GM23248 (cell line): ENCODE measurements at regions not wholly inside any gene's neighbourhood (a gene's known extent, or its start where the extent isn't known, plus 50 kb on each side); places are given as distances from the start of the nearest gene placed in this dataset.
A peak's percentile ranks its signal among the peaks of the same experiment; 100 is the strongest.

Source experiments
- DNase-seq: peaks from one replicate; pipeline ENCODE4 v3.0.0-alpha.2; 2015
- H2AFZ ChIP-seq: fragments of 200-600 bp; sonication (generic); 2 replicates; pipeline ENCODE4 v1.6.1; 2016; ENCODE audit warnings: antibody characterized with exemption
- H3F3A ChIP-seq: fragments of 200-600 bp; sonication (generic); 2 replicates; pipeline ENCODE4 v1.6.1; 2016; ENCODE audit warnings: mild to moderate bottlenecking, antibody characterized with exemption, mixed run types; ENCODE audit not compliant: insufficient read depth
- H3K27ac ChIP-seq: fragments of 200-600 bp; sonication (generic); 2 replicates; pipeline ENCODE4 v1.5.1; 2016; ENCODE audit warnings: mild to moderate bottlenecking
- H3K27me3 ChIP-seq: fragments of 200-600 bp; sonication (generic); replicated peaks from 2 replicates; pipeline ENCODE4 v1.6.1; 2016; ENCODE audit warnings: mild to moderate bottlenecking; ENCODE audit not compliant: insufficient read depth
- H3K36me3 ChIP-seq: fragments of 200-600 bp; sonication (generic); 2 replicates; pipeline ENCODE4 v1.6.1; 2016; ENCODE audit warnings: low read depth, mild to moderate bottlenecking
- H3K4me1 ChIP-seq: fragments of 200-600 bp; sonication (generic); 2 replicates; pipeline ENCODE4 v1.6.1; 2016; ENCODE audit warnings: mild to moderate bottlenecking; ENCODE audit not compliant: insufficient read depth
- H3K4me2 ChIP-seq: fragments of 200-600 bp; sonication (generic); one replicate; pipeline ENCODE4 v1.6.1; 2016; ENCODE audit warnings: mild to moderate bottlenecking; ENCODE audit not compliant: unreplicated experiment
- H3K4me3 ChIP-seq: fragments of 200-600 bp; sonication (generic); 2 replicates; pipeline ENCODE4 v1.5.1; 2016; ENCODE audit warnings: mild to moderate bottlenecking
- H3K79me2 ChIP-seq: fragments of 200-600 bp; sonication (generic); 2 replicates; pipeline ENCODE4 v1.6.1; 2016; ENCODE audit warnings: mild to moderate bottlenecking; ENCODE audit not compliant: insufficient read depth
- H3K9ac ChIP-seq: fragments of 200-600 bp; sonication (generic); 2 replicates; pipeline ENCODE4 v1.6.1; 2016; ENCODE audit warnings: mild to moderate bottlenecking
- H3K9me2 ChIP-seq: fragments of 200-600 bp; sonication (generic); 2 replicates; pipeline ENCODE4 v1.6.1; 2016; ENCODE audit warnings: mixed run types, mild to moderate bottlenecking, moderate library complexity; ENCODE audit not compliant: insufficient read depth
- H3K9me3 ChIP-seq: fragments of 200-600 bp; sonication (generic); one replicate; pipeline ENCODE4 v1.6.1; 2017; ENCODE audit warnings: low read depth
- H4K20me1 ChIP-seq: fragments of 200-600 bp; sonication (generic); 2 replicates; pipeline ENCODE4 v1.6.0; 2016; ENCODE audit not compliant: insufficient read depth
- EZH2 ChIP-seq: fragments of 200-600 bp; sonication (generic); IDR thresholded peaks from 2 replicates; pipeline ENCODE4 v1.6.1; 2018; ENCODE audit warnings: antibody characterized with exemption, mild to moderate bottlenecking; ENCODE audit not compliant: insufficient read depth, poor library complexity, severe bottlenecking
- EZH2phosphoT487 ChIP-seq: fragments of 200-600 bp; sonication (generic); IDR thresholded peaks from 2 replicates; pipeline ENCODE4 v1.6.1; 2018; ENCODE audit warnings: antibody characterized with exemption, moderate library complexity, mild to moderate bottlenecking, low read depth; ENCODE audit not compliant: insufficient read depth
- WGBS, 2 experiments: methylation state at CpG; one replicate each; pipeline ENCODE4 v1.1.6; 2015 to 2017; ENCODE audit warnings: low lambda C conversion rate in 2 of 2, low coverage in 1 of 2; ENCODE audit errors: missing lambda C conversion rate in 2 of 2; 5-methylcytosine and 5-hydroxymethylcytosine counted together
- in situ Hi-C: fragments of 300-500 bp; cut with MboI; formaldehyde crosslinking; loops from 2 replicates; pipeline ENCODE4 v1.15.0; 2020

DNA sequence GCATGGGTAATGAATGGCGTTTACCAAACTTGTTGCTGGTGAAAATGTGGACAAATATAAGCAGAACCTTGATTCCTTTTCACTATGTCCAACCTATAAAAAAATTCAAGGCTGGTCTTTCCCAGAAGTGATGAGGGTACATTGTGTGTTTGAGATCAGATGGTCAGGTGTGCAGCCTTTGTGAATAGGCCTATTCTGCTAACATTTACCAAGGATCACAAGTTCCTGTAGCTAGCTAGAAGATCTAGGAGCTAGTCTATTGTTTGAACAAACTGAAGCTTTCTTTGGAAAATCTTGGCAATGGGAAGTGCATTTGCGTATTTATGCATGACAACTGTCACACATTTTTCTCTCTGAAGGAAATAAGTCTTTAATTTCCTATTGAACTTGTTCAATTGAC is 489.6 kb downstream of the KLF5 start:
- H3K79me2 ChIP-seq, result no peaks in the 10 kb centered on the region
- H3K4me3 ChIP-seq, result no peak overlapping the region
- no peak for TF ChIP-seq EZH2
- no peak for TF ChIP-seq EZH2phosphoT487
- no peak overlapping the region for H3K9ac ChIP-seq
- H3K4me1 ChIP-seq, result no peaks in the 10 kb centered on the region
- no peaks in the 10 kb centered on the region for H4K20me1 ChIP-seq
- no peak for DNase-seq
- H3K36me3 ChIP-seq, result no peaks in the 10 kb centered on the region
- WGBS, 2 experiments, result 13 to 16% methylated on average over 2 of the region's 2 CpGs
- in situ Hi-C loops, result no loop called here
- no peaks in the 10 kb centered on the region for H3K9me3 ChIP-seq
- no peaks in the 10 kb centered on the region for H3F3A ChIP-seq
- H3K4me2 ChIP-seq, result no peak overlapping the region
- H3K27me3 ChIP-seq, result peaks cover 16% of the 10 kb centered on the region
- no peak overlapping the region for H3K27ac ChIP-seq
- H3K9me2 ChIP-seq, result no peaks in the 10 kb centered on the region
- H2AFZ ChIP-seq, result no peak overlapping the region

DNA sequence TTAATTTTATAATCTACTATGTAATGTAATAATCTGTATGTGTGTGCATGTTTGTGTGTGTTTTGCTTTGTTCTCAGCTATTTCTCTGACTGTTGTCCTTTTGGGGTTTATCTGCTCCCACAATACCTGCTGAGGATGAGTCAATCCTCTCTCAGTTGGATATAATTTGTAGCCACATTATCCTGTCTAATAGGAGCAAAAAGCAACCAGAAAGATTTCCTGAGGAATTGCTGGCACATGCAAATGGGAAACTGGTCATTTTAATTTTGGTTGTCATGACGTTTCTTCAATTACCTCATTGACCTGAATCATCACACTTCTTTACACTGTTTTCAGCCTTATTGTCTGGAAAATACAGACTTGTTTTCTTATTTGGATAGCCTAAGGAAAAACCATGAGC is 488.4 kb downstream of the KLF5 start:
- TF ChIP-seq EZH2, result no peak
- TF ChIP-seq EZH2phosphoT487, result no peak
- no peak overlapping the region for H3K9ac ChIP-seq
- H3F3A ChIP-seq, result no peaks in the 10 kb centered on the region
- H3K4me3 ChIP-seq, result no peak overlapping the region
- H3K79me2 ChIP-seq, result no peaks in the 10 kb centered on the region
- H3K4me1 ChIP-seq, result no peaks in the 10 kb centered on the region
- H3K9me3 ChIP-seq, result no peaks in the 10 kb centered on the region
- in situ Hi-C loops, result no loop called here
- H3K27me3 ChIP-seq, result peaks cover 10% of the 10 kb centered on the region
- H2AFZ ChIP-seq, result no peak overlapping the region
- no peak overlapping the region for H3K27ac ChIP-seq
- no peak for DNase-seq
- H3K36me3 ChIP-seq, result no peaks in the 10 kb centered on the region
- H4K20me1 ChIP-seq, result no peaks in the 10 kb centered on the region
- no peaks in the 10 kb centered on the region for H3K9me2 ChIP-seq
- H3K4me2 ChIP-seq, result no peak overlapping the region
- WGBS, 2 experiments, result 18 to 21% methylated on average over 1 of the region's 1 CpG

- TF ChIP-seq EZH2phosphoT487, result no peak
- TF ChIP-seq EZH2, result no peak
Measured at GRCh38 chr13:73544175-73544574, 485.4 kb downstream of the KLF5 start.

GRCh38 chr13:73542446-73542845 is 483.6 kb downstream of the KLF5 start:
- Histone ChIP-seq H4K20me1 (no peaks in the 10 kb centered on the region), H3K79me2 (no peaks in the 10 kb centered on the region), H3K27ac (no peak overlapping the region), H3K36me3 (no peaks in the 10 kb centered on the region), H3K9me3 (no peaks in the 10 kb centered on the region), H3K4me1 (no peaks in the 10 kb centered on the region), H3K9ac (no peak overlapping the region), H3K4me2 (no peak overlapping the region), H3K27me3 (no peaks in the 10 kb centered on the region), H3K9me2 (no peaks in the 10 kb centered on the region), H2AFZ (no peak overlapping the region), H3K4me3 (no peak overlapping the region), H3F3A (no peaks in the 10 kb centered on the region)
- TF ChIP-seq EZH2 (no peak), EZH2phosphoT487 (no peak)
- in situ Hi-C loops, result no loop called here
- DNase-seq, result no peak

More at GRCh38 chr13:73544175-73544574, 485.4 kb downstream of the KLF5 start:
- peak; percentile 1 for DNase-seq
- Histone ChIP-seq H3F3A (no peaks in the 10 kb centered on the region), H3K9me2 (no peaks in the 10 kb centered on the region), H3K4me3 (no peak overlapping the region), H3K9me3 (no peaks in the 10 kb centered on the region), H3K27me3 (peaks cover 4% of the 10 kb centered on the region; the same call in 1 of the 2 replicates), H3K79me2 (no peaks in the 10 kb centered on the region), H4K20me1 (no peaks in the 10 kb centered on the region), H3K36me3 (no peaks in the 10 kb centered on the region), H3K9ac (no peak overlapping the region), H3K4me2 (no peak overlapping the region), H2AFZ (no peak overlapping the region), H3K4me1 (no peaks in the 10 kb centered on the region), H3K27ac (no peak overlapping the region)
- in situ Hi-C loops, result no loop called here
- 67 to 74% methylated on average over 1 of the region's 1 CpG for WGBS, 2 experiments

GRCh38 chr13:73536865-73537264 is 478.1 kb downstream of the KLF5 start:
- no peaks in the 10 kb centered on the region for H3K9me2 ChIP-seq
- in situ Hi-C loops, result no loop called here
- no peaks in the 10 kb centered on the region for H3K79me2 ChIP-seq
- H3K4me2 ChIP-seq, result no peak overlapping the region
- H3K36me3 ChIP-seq, result no peaks in the 10 kb centered on the region
- H3K27me3 ChIP-seq, result no peaks in the 10 kb centered on the region; the same call in 1 of the 2 replicates
- H4K20me1 ChIP-seq, result no peaks in the 10 kb centered on the region
- DNase-seq, result no peak
- no peak overlapping the region for H3K9ac ChIP-seq
- 51 to 62% methylated on average over 4 of the region's 4 CpGs for WGBS, 2 experiments
- H3F3A ChIP-seq, result no peaks in the 10 kb centered on the region
- TF ChIP-seq EZH2phosphoT487 (no peak), EZH2 (no peak)
- no peak overlapping the region for H3K4me3 ChIP-seq
- no peaks in the 10 kb centered on the region for H3K9me3 ChIP-seq
- H2AFZ ChIP-seq, result no peak overlapping the region
- H3K4me1 ChIP-seq, result no peaks in the 10 kb centered on the region
- H3K27ac ChIP-seq, result no peak overlapping the region
